ENCODE measurements at regions not wholly inside any gene's neighbourhood (a gene's known extent, or its start where the extent isn't known, plus 50 kb on each side); places are given as distances from the start of the nearest gene placed in this dataset.

DNA sequence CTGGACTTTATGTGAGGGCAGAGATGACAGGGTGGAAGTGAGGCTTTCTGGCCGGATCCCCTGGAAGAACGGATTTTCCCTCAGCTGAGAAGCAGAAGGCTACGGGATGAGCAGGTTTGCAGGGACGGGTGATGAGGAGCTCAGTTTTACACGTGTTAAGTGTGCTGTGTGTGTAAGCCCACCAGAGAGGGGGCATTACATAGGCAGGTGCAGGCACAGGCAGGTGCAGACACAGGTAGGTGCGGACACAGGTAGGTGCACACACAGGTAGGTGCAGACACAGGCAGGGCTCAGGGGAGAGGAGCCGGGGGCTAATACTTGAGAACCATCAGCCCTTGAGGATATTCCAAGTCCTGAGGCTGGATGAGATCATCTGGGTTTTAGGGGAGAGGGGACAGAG lies 107.7 kb downstream of the COPS8 start:
- TF ChIP-seq, protein P1, sequence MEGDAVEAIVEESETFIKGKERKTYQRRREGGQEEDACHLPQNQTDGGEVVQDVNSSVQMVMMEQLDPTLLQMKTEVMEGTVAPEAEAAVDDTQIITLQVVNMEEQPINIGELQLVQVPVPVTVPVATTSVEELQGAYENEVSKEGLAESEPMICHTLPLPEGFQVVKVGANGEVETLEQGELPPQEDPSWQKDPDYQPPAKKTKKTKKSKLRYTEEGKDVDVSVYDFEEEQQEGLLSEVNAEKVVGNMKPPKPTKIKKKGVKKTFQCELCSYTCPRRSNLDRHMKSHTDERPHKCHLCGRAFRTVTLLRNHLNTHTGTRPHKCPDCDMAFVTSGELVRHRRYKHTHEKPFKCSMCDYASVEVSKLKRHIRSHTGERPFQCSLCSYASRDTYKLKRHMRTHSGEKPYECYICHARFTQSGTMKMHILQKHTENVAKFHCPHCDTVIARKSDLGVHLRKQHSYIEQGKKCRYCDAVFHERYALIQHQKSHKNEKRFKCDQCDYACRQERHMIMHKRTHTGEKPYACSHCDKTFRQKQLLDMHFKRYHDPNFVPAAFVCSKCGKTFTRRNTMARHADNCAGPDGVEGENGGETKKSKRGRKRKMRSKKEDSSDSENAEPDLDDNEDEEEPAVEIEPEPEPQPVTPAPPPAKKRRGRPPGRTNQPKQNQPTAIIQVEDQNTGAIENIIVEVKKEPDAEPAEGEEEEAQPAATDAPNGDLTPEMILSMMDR (IDR thresholded peaks at IDR 0.05): no peak
- no peak for TF ChIP-seq POLR2A (IDR thresholded peaks at IDR 0.05)
- TF ChIP-seq POLR2AphosphoS5 (IDR thresholded peaks at IDR 0.05): no peak
- no peak for TF ChIP-seq EP300 (IDR thresholded peaks at IDR 0.05)

Measured in suprapubic skin (tissue), 4 donors.